ENCODE measurements at regions not wholly inside any gene's neighbourhood (a gene's known extent, or its start where the extent isn't known, plus 50 kb on each side); places are given as distances from the start of the nearest gene placed in this dataset.
"Not testable (repeated sequence)": the region's sequence is repeated elsewhere in the genome, so short reads cannot be mapped to it uniquely, and the experiment has no call there.

DNA sequence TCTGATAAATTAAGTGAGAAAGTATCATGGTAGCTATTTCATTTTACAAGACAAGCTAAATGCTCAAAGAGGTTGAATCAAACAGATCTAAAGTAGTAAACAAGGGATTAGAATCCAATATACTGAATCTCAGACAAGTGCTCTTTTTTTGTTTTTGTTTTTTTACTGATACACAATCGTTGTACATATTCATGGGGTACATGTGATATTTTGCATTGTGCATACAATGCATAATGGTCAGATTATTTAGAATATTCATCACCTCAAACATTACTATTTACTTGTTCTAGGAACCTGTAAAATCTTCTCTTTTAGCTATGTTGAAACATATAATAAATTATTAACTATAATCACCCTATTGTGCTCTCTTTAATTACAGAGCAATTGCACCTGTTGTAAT lies 57.0 kb upstream of the HCRTR2 start:
- no peak for DNase-seq (ENCODE audit: low read depth)
- TF ChIP-seq, protein P1, sequence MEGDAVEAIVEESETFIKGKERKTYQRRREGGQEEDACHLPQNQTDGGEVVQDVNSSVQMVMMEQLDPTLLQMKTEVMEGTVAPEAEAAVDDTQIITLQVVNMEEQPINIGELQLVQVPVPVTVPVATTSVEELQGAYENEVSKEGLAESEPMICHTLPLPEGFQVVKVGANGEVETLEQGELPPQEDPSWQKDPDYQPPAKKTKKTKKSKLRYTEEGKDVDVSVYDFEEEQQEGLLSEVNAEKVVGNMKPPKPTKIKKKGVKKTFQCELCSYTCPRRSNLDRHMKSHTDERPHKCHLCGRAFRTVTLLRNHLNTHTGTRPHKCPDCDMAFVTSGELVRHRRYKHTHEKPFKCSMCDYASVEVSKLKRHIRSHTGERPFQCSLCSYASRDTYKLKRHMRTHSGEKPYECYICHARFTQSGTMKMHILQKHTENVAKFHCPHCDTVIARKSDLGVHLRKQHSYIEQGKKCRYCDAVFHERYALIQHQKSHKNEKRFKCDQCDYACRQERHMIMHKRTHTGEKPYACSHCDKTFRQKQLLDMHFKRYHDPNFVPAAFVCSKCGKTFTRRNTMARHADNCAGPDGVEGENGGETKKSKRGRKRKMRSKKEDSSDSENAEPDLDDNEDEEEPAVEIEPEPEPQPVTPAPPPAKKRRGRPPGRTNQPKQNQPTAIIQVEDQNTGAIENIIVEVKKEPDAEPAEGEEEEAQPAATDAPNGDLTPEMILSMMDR (conservative IDR thresholded peaks at IDR 0.05; ENCODE audit: control insufficient read depth, insufficient read depth, low read depth, low read length), result no peak

DNA sequence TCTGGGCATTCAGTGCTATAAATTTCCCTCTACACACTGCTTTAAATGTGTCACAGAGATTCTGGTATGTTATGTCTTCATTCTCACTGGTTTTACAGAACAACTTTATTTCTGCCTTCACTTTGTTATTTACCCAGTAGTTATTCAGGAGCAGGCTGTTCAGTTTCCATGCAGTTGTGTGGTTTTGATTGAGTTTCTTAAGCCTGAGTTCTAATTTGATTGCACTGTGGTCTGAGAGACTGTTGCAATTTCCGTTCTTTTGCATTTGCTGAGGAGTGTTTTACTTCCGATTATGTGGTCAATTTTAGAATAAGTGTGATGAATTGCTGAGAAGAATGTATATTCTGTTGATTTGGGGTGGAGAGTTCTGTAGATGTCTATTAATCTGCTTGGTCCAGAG lies 50.1 kb upstream of the HCRTR2 start:
- not testable (repeated sequence) for DNase-seq (ENCODE audit: low read depth); H3K4me3 ChIP-seq (ENCODE audit: control insufficient read depth, low read depth, low read length)

More for the DNA sequence above, 57.0 kb upstream of the HCRTR2 start:
- H3K4me3 ChIP-seq (ENCODE audit: control insufficient read depth, low read depth, low read length), result no peak overlapping the region

Measured in fibroblast of mammary gland (primary cell).